MM.1S (cell line): ENCODE measurements at regions not wholly inside any gene's neighbourhood (a gene's known extent, or its start where the extent isn't known, plus 50 kb on each side); places are given as distances from the start of the nearest gene placed in this dataset.

Experiments
- CTCF ChIP-seq: fragments of 300-600 bp; sonication (generic); IDR thresholded peaks from 2 replicates; pipeline ENCODE4 v1.5.1; 2016; ENCODE audit warnings: antibody characterized with exemption, low read length, mixed read lengths
- EZH2 ChIP-seq: fragments of 300-600 bp; sonication (generic); optimal IDR thresholded peaks from 2 replicates; pipeline ENCODE3; 2017; ENCODE audit warnings: low read depth, mild to moderate bottlenecking, antibody characterized with exemption, low read length, mixed read lengths

- no peak for TF ChIP-seq CTCF
- TF ChIP-seq EZH2, result no peak
These were observed 288.4 kb downstream of the NUAK1 start for GRCh38 chr12:105850103-105850968.
